Mucosa of descending colon (tissue), 3 donors: ENCODE measurements at regions not wholly inside any gene's neighbourhood (a gene's known extent, or its start where the extent isn't known, plus 50 kb on each side); places are given as distances from the start of the nearest gene placed in this dataset.

ENCODE experiments used
- ATAC-seq: fragments of 200-7000 bp; cut with Tn5 transposase; one replicate; pipeline ENCODE4 v1.9.1; 2020; ENCODE audit warnings: mild to moderate bottlenecking, moderate library complexity
- DNase-seq, 3 donors: peaks; one replicate each; pipeline ENCODE4 v3.0.0-alpha.2; 2020
- H3K36me3 ChIP-seq: fragments of 200-600 bp; one replicate; pipeline ENCODE4 v1.8.0; 2021; ENCODE audit warnings: low read depth, mild to moderate bottlenecking
- H3K4me1 ChIP-seq: fragments of 200-600 bp; one replicate; pipeline ENCODE4 v1.8.0; 2021; ENCODE audit warnings: low read depth, mild to moderate bottlenecking
- H3K4me3 ChIP-seq: fragments of 200-600 bp; one replicate; pipeline ENCODE4 v1.8.0; 2021; ENCODE audit warnings: mild to moderate bottlenecking
- H3K9me3 ChIP-seq: fragments of 200-600 bp; one replicate; pipeline ENCODE4 v1.8.0; 2021; ENCODE audit warnings: mild to moderate bottlenecking
- CTCF ChIP-seq: fragments of 200-600 bp; IDR thresholded peaks from one replicate; pipeline ENCODE4 v1.8.0; 2022; ENCODE audit warnings: antibody characterized with exemption, mild to moderate bottlenecking
- intact Hi-C, 2 donors: fragments of 100-400 bp; cut with DNase I in 1 of 2; cut with micrococcal nuclease in 1 of 2; formaldehyde crosslinking; loops; one replicate each; pipeline versions ENCODE4 v1.11.0 to v1.11.1; 2022; cut with DNase I, micrococcal nuclease
- donor health status: DM: no; HTN: no; CAD: no; lungs with moderate emphysema.
- donor health status: DM: no; HTN: no; CAD: no.
- donor health status: DM: no; HTN: yes; CAD: no.

- H3K9me3 ChIP-seq = no peaks in the 10 kb centered on the region
- no peaks in the 10 kb centered on the region for H3K36me3 ChIP-seq
- no peak for ATAC-seq
- intact Hi-C loops = no loop called here
- no peak for TF ChIP-seq CTCF
- DNase-seq = no peak
- no peaks in the 10 kb centered on the region for H3K4me1 ChIP-seq
- H3K4me3 ChIP-seq = no peak overlapping the region
Measured at GRCh38 chr16:17984810-17985209, 351.7 kb downstream of the NPIPA8 start.

- Histone ChIP-seq H3K9me3 (no peaks in the 10 kb centered on the region), H3K4me1 (no peaks in the 10 kb centered on the region), H3K4me3 (no peak overlapping the region), H3K36me3 (no peaks in the 10 kb centered on the region)
- no peak for DNase-seq
- TF ChIP-seq CTCF = no peak
- intact Hi-C loops = no loop called here
- ATAC-seq = no peak
Measured at GRCh38 chr16:17983847-17984639, 352.5 kb downstream of the NPIPA8 start.

- Histone ChIP-seq H3K4me3 (no peak overlapping the region), H3K4me1 (no peaks in the 10 kb centered on the region), H3K9me3 (no peaks in the 10 kb centered on the region), H3K36me3 (no peaks in the 10 kb centered on the region)
- ATAC-seq (no peak), DNase-seq (no peak)
- TF ChIP-seq CTCF = no peak
- intact Hi-C loops = no loop called here
Measured at GRCh38 chr16:17983114-17983513, 353.4 kb downstream of the NPIPA8 start.

- no peak for DNase-seq
- intact Hi-C loops = no loop called here
- Histone ChIP-seq H3K36me3 (no peaks in the 10 kb centered on the region), H3K9me3 (no peaks in the 10 kb centered on the region), H3K4me1 (no peaks in the 10 kb centered on the region), H3K4me3 (no peak overlapping the region)
- TF ChIP-seq CTCF = no peak
- ATAC-seq = no peak
Measured at GRCh38 chr16:17977260-17977659, 359.3 kb downstream of the NPIPA8 start.

- intact Hi-C loops = no loop called here
- Histone ChIP-seq H3K36me3 (no peaks in the 10 kb centered on the region), H3K4me1 (no peaks in the 10 kb centered on the region), H3K9me3 (no peaks in the 10 kb centered on the region), H3K4me3 (no peak overlapping the region)
- DNase-seq = no peak
- no peak for ATAC-seq
- TF ChIP-seq CTCF = no peak
Measured at GRCh38 chr16:17972460-17972943, 364.0 kb downstream of the NPIPA8 start.
